Dedifferentiated amniotic fluid mesenchymal stem cell (primary cell): ENCODE measurements at regions not wholly inside any gene's neighbourhood (a gene's known extent, or its start where the extent isn't known, plus 50 kb on each side); places are given as distances from the start of the nearest gene placed in this dataset.

Experiments
- DNase-seq: peaks from one replicate; pipeline ENCODE4 v3.0.0-alpha.2; 2016; ENCODE audit errors: extremely low spot score

DNA sequence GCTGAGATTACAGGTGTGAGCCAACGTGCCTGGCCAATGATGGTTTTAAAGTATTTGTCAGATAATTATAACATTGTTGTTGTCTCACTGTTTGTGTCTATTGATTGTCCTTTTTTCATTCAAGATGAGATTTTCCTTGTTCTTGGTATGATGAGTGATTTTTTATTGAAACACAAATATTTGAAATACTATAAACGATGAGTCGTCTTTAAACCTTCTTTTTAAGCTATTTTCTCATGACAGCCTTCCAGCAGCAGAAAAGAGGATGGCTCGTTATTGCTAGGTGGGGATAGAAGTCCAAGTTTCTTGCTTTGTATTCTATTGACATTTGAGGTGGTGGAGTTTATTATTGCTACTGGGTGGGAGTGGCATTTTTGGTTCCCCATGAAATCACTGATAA, 61.7 kb upstream of the MDFIC2 start:
- DNase-seq = no peak
